ENCODE measurements at regions not wholly inside any gene's neighbourhood (a gene's known extent, or its start where the extent isn't known, plus 50 kb on each side); places are given as distances from the start of the nearest gene placed in this dataset.

GRCh38 chr3:54038391-54038790 lies 84.0 kb upstream of the CACNA2D3 start:
- H3K36me3 ChIP-seq = no peaks in the 10 kb centered on the region
- no peaks in the 10 kb centered on the region for H3K4me1 ChIP-seq (ENCODE audit: control insufficient read depth in 1 of 2, insufficient read depth in 1 of 2, low read depth in 1 of 2, low read length in 1 of 2)
- H3K27ac ChIP-seq = no peak overlapping the region
- H3K4me3 ChIP-seq (ENCODE audit: low read depth in 1 of 2, low read length in 1 of 2) = no peak overlapping the region
- no peaks in the 10 kb centered on the region for H3K27me3 ChIP-seq
- H3K9me3 ChIP-seq = no peaks in the 10 kb centered on the region
- TF ChIP-seq CTCF (IDR thresholded peaks at IDR 0.05) = no peak

- H3K9me3 ChIP-seq = no peaks in the 10 kb centered on the region
- H3K27ac ChIP-seq = no peak overlapping the region
- H3K27me3 ChIP-seq = no peaks in the 10 kb centered on the region
- no peak overlapping the region for H3K4me3 ChIP-seq (ENCODE audit: low read depth in 1 of 2, low read length in 1 of 2)
- H3K4me1 ChIP-seq (ENCODE audit: control insufficient read depth in 1 of 2, insufficient read depth in 1 of 2, low read depth in 1 of 2, low read length in 1 of 2) = no peaks in the 10 kb centered on the region
- no peak for TF ChIP-seq CTCF (IDR thresholded peaks at IDR 0.05)
- no peaks in the 10 kb centered on the region for H3K36me3 ChIP-seq
Measured at GRCh38 chr3:54036543-54036942, 85.8 kb upstream of the CACNA2D3 start.

- H3K36me3 ChIP-seq = no peaks in the 10 kb centered on the region
- TF ChIP-seq CTCF (IDR thresholded peaks at IDR 0.05) = no peak
- no peaks in the 10 kb centered on the region for H3K4me1 ChIP-seq (ENCODE audit: control insufficient read depth in 1 of 2, insufficient read depth in 1 of 2, low read depth in 1 of 2, low read length in 1 of 2)
- H3K27ac ChIP-seq = no peak overlapping the region
- no peaks in the 10 kb centered on the region for H3K9me3 ChIP-seq
- no peak overlapping the region for H3K4me3 ChIP-seq (ENCODE audit: low read depth in 1 of 2, low read length in 1 of 2)
- no peaks in the 10 kb centered on the region for H3K27me3 ChIP-seq
Measured at GRCh38 chr3:54034971-54035370, 87.4 kb upstream of the CACNA2D3 start.

GRCh38 chr3:54033761-54034160 lies 88.6 kb upstream of the CACNA2D3 start:
- H3K4me3 ChIP-seq (ENCODE audit: low read depth in 1 of 2, low read length in 1 of 2) = no peak overlapping the region
- TF ChIP-seq CTCF (IDR thresholded peaks at IDR 0.05) = no peak
- no peaks in the 10 kb centered on the region for H3K36me3 ChIP-seq
- H3K9me3 ChIP-seq = no peaks in the 10 kb centered on the region
- no peaks in the 10 kb centered on the region for H3K27me3 ChIP-seq
- H3K4me1 ChIP-seq (ENCODE audit: control insufficient read depth in 1 of 2, insufficient read depth in 1 of 2, low read depth in 1 of 2, low read length in 1 of 2) = no peaks in the 10 kb centered on the region
- H3K27ac ChIP-seq = no peak overlapping the region

- no peak for TF ChIP-seq CTCF (IDR thresholded peaks at IDR 0.05)
- Histone ChIP-seq H3K4me3 (ENCODE audit: low read depth in 1 of 2, low read length in 1 of 2) (no peak overlapping the region), H3K4me1 (ENCODE audit: control insufficient read depth in 1 of 2, insufficient read depth in 1 of 2, low read depth in 1 of 2, low read length in 1 of 2) (no peaks in the 10 kb centered on the region), H3K27ac (no peak overlapping the region), H3K36me3 (no peaks in the 10 kb centered on the region), H3K27me3 (no peaks in the 10 kb centered on the region), H3K9me3 (no peaks in the 10 kb centered on the region)
Measured at GRCh38 chr3:54032598-54032997, 89.8 kb upstream of the CACNA2D3 start.

GRCh38 chr3:54028372-54028771 lies 94.0 kb upstream of the CACNA2D3 start:
- TF ChIP-seq CTCF (IDR thresholded peaks at IDR 0.05) = no peak
- no peak overlapping the region for H3K27ac ChIP-seq
- H3K4me3 ChIP-seq (ENCODE audit: low read depth in 1 of 2, low read length in 1 of 2) = no peak overlapping the region
- H3K27me3 ChIP-seq = no peaks in the 10 kb centered on the region
- no peaks in the 10 kb centered on the region for H3K4me1 ChIP-seq (ENCODE audit: control insufficient read depth in 1 of 2, insufficient read depth in 1 of 2, low read depth in 1 of 2, low read length in 1 of 2)
- no peaks in the 10 kb centered on the region for H3K36me3 ChIP-seq
- H3K9me3 ChIP-seq = no peaks in the 10 kb centered on the region

All from neutrophil (primary cell).